DND-41 (cell line): ENCODE measurements at regions not wholly inside any gene's neighbourhood (a gene's known extent, or its start where the extent isn't known, plus 50 kb on each side); places are given as distances from the start of the nearest gene placed in this dataset.

Experiments
- ATAC-seq: fragments of 200-7000 bp; cut with Tn5 transposase; 3 replicates; pipeline ENCODE4 v1.9.1; 2021; ENCODE audit warnings: low read depth; ENCODE audit not compliant: insufficient read depth
- DNase-seq: peaks from one replicate; pipeline ENCODE4 v3.0.0-alpha.2; 2020
- H2AFZ ChIP-seq: 2 replicates; pipeline ENCODE4 v1.6.0; 2012; ENCODE audit warnings: low read depth, low read length
- H3K27ac ChIP-seq: 2 replicates; pipeline ENCODE4 v1.5.1; 2012; ENCODE audit warnings: low read length, inconsistent platforms
- H3K27me3 ChIP-seq: fragments of 200-600 bp; sonication (generic); 2 replicates; pipeline ENCODE4 v1.6.0; 2012; ENCODE audit warnings: low read length, mild to moderate bottlenecking, inconsistent platforms; ENCODE audit not compliant: insufficient read depth, poor library complexity
- H3K36me3 ChIP-seq: 2 replicates; pipeline ENCODE4 v1.5.1; 2012; ENCODE audit warnings: low read length, inconsistent platforms; ENCODE audit not compliant: insufficient read depth
- H3K4me1 ChIP-seq: 2 replicates; pipeline ENCODE4 v1.5.1; 2012; ENCODE audit warnings: mild to moderate bottlenecking, low read length; ENCODE audit not compliant: insufficient read depth
- H3K4me2 ChIP-seq: 2 replicates; pipeline ENCODE4 v1.6.0; 2012; ENCODE audit warnings: mild to moderate bottlenecking, moderate library complexity, low read length, inconsistent platforms; ENCODE audit not compliant: insufficient read depth
- H3K4me3 ChIP-seq, 2 experiments: fragments of 200-600 bp in 1 of 2; shearing (Covaris generic) in 1 of 2; 2 replicates each; pipeline ENCODE4 v1.5.1; 2012 to 2016; ENCODE audit warnings: inconsistent platforms in 2 of 2, low read length in 2 of 2, mild to moderate bottlenecking in 2 of 2, low read depth in 1 of 2, moderate library complexity in 1 of 2
- H3K79me2 ChIP-seq: 2 replicates; pipeline ENCODE4 v1.6.0; 2012; ENCODE audit warnings: low read length, inconsistent platforms; ENCODE audit not compliant: insufficient read depth
- H3K9ac ChIP-seq: 2 replicates; pipeline ENCODE4 v1.6.0; 2012; ENCODE audit warnings: low read depth, mild to moderate bottlenecking, inconsistent platforms, low read length, moderate library complexity
- H3K9me3 ChIP-seq: 2 replicates; pipeline ENCODE4 v1.5.1; 2012; ENCODE audit warnings: low read length, moderate library complexity, mild to moderate bottlenecking, inconsistent platforms; ENCODE audit not compliant: insufficient read depth, severe bottlenecking
- H4K20me1 ChIP-seq: 2 replicates; pipeline ENCODE4 v1.6.0; 2012; ENCODE audit warnings: low read length; ENCODE audit not compliant: insufficient read depth
- CTCF ChIP-seq: IDR thresholded peaks from 2 replicates; pipeline ENCODE4 v1.5.1; 2012; ENCODE audit warnings: borderline replicate concordance, low read length, moderate library complexity, mild to moderate bottlenecking; ENCODE audit not compliant: poor library complexity, severe bottlenecking; ENCODE audit errors: extremely low read depth
- EZH2 ChIP-seq: IDR thresholded peaks from 3 replicates; pipeline ENCODE4 v1.6.1; 2012; ENCODE audit warnings: borderline replicate concordance, low read depth, mild to moderate bottlenecking, moderate library complexity, low read length, inconsistent platforms; ENCODE audit not compliant: severe bottlenecking

GRCh38 chr1:117284399-117285215, 73.9 kb upstream of the VTCN1 start:
- DNase-seq: no peak
- no peak overlapping the region for H3K4me3 ChIP-seq
- H3K36me3 ChIP-seq: no peaks in the 10 kb centered on the region
- no peaks in the 10 kb centered on the region for H3K4me1 ChIP-seq
- no peaks in the 10 kb centered on the region for H3K79me2 ChIP-seq
- H2AFZ ChIP-seq: no peak overlapping the region
- ATAC-seq: no peak
- H3K4me2 ChIP-seq: no peak overlapping the region
- H3K27me3 ChIP-seq: no peaks in the 10 kb centered on the region
- H3K9me3 ChIP-seq: no peaks in the 10 kb centered on the region
- no peak overlapping the region for H3K27ac ChIP-seq
- peak; percentile 57 for TF ChIP-seq CTCF
- TF ChIP-seq EZH2: no peak
- H4K20me1 ChIP-seq: no peaks in the 10 kb centered on the region
- H3K9ac ChIP-seq: no peak overlapping the region

GRCh38 chr1:117278531-117278930, 67.8 kb upstream of the VTCN1 start:
- H3K79me2 ChIP-seq: no peaks in the 10 kb centered on the region
- peaks cover 11% of the 10 kb centered on the region for H3K27me3 ChIP-seq
- no peak overlapping the region for H3K4me3 ChIP-seq
- no peaks in the 10 kb centered on the region for H4K20me1 ChIP-seq
- no peaks in the 10 kb centered on the region for H3K9me3 ChIP-seq
- ATAC-seq (no peak), DNase-seq (no peak)
- no peak overlapping the region for H2AFZ ChIP-seq
- no peaks in the 10 kb centered on the region for H3K4me1 ChIP-seq
- TF ChIP-seq EZH2: no peak
- TF ChIP-seq CTCF: no peak
- H3K27ac ChIP-seq: no peak overlapping the region
- H3K9ac ChIP-seq: no peak overlapping the region
- H3K36me3 ChIP-seq: no peaks in the 10 kb centered on the region
- H3K4me2 ChIP-seq: no peak overlapping the region

- peaks cover 13% of the 10 kb centered on the region for H3K27me3 ChIP-seq
- ATAC-seq (no peak), DNase-seq (no peak)
- no peak overlapping the region for H3K27ac ChIP-seq
- no peak overlapping the region for H3K9ac ChIP-seq
- no peak for TF ChIP-seq EZH2
- TF ChIP-seq CTCF: no peak
- H3K36me3 ChIP-seq: no peaks in the 10 kb centered on the region
- H3K4me2 ChIP-seq: no peak overlapping the region
- no peak overlapping the region for H3K4me3 ChIP-seq
- H2AFZ ChIP-seq: no peak overlapping the region
- no peaks in the 10 kb centered on the region for H4K20me1 ChIP-seq
- no peaks in the 10 kb centered on the region for H3K9me3 ChIP-seq
- no peaks in the 10 kb centered on the region for H3K79me2 ChIP-seq
- no peaks in the 10 kb centered on the region for H3K4me1 ChIP-seq
Observed at GRCh38 chr1:117275055-117275454, 64.3 kb upstream of the VTCN1 start.

GRCh38 chr1:117271959-117272358, 61.2 kb upstream of the VTCN1 start:
- H2AFZ ChIP-seq: no peak overlapping the region
- H3K4me3 ChIP-seq: no peak overlapping the region
- no peak overlapping the region for H3K9ac ChIP-seq
- TF ChIP-seq EZH2 (no peak), CTCF (no peak)
- H3K27me3 ChIP-seq: peaks cover 10% of the 10 kb centered on the region
- no peaks in the 10 kb centered on the region for H3K9me3 ChIP-seq
- H3K4me1 ChIP-seq: no peaks in the 10 kb centered on the region
- no peaks in the 10 kb centered on the region for H3K36me3 ChIP-seq
- ATAC-seq (no peak), DNase-seq (no peak)
- H4K20me1 ChIP-seq: no peaks in the 10 kb centered on the region
- H3K4me2 ChIP-seq: no peak overlapping the region
- H3K27ac ChIP-seq: no peak overlapping the region
- no peaks in the 10 kb centered on the region for H3K79me2 ChIP-seq
